GM12891 (cell line): ENCODE measurements at regions not wholly inside any gene's neighbourhood (a gene's known extent, or its start where the extent isn't known, plus 50 kb on each side); places are given as distances from the start of the nearest gene placed in this dataset.

Experiments
- POLR2A ChIP-seq: IDR thresholded peaks from 2 replicates; pipeline ENCODE4 v1.6.1; 2011; ENCODE audit warnings: low read depth, low read length, control low read depth
- SPI1 ChIP-seq: IDR thresholded peaks from 2 replicates; pipeline ENCODE4 v1.6.1; 2011; ENCODE audit warnings: low read depth, low read length, control low read depth

DNA sequence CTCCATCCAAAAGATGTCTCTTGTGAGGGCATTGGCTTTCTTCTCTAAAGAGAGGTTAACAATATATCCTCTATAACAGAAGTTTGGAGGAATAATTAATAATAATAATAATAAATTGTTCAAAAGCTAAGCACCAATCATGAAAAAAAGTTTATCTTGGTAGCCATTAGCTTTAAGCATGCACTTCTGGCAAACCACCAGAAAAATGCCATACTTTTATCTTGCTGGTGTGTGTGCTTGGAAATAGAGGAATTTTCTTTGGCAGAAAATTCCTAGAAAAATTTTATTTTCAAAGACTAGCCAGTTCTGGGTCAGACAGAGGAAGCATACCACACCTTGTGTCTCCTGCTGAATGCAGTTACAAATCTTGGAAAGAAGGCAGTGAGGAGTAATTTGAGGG is 52.5 kb upstream of the NPY start:
- TF ChIP-seq SPI1 (no peak), POLR2A (no peak)
